MG63 (cell line): ENCODE measurements at regions not wholly inside any gene's neighbourhood (a gene's known extent, or its start where the extent isn't known, plus 50 kb on each side); places are given as distances from the start of the nearest gene placed in this dataset.

ENCODE experiments used
- DNase-seq: peaks from one replicate; pipeline ENCODE4 v3.0.0-alpha.2; 2020
- H3K27me3 ChIP-seq: fragments of 250-450 bp; sonication (Bioruptor Pico); 2 replicates; pipeline ENCODE4 v1.5.1; 2020; ENCODE audit warnings: mild to moderate bottlenecking, moderate library complexity
- H3K36me3 ChIP-seq: fragments of 250-450 bp; sonication (Bioruptor Pico); 2 replicates; pipeline ENCODE4 v1.5.1; 2020; ENCODE audit warnings: mild to moderate bottlenecking, moderate library complexity
- H3K4me3 ChIP-seq: fragments of 250-450 bp; sonication (Bioruptor Pico); 2 replicates; pipeline ENCODE4 v1.5.1; 2020; ENCODE audit warnings: mild to moderate bottlenecking, moderate library complexity
- H3K9me3 ChIP-seq: fragments of 250-450 bp; sonication (Bioruptor Pico); 2 replicates; pipeline ENCODE4 v1.5.1; 2020; ENCODE audit warnings: mild to moderate bottlenecking, moderate library complexity

DNA sequence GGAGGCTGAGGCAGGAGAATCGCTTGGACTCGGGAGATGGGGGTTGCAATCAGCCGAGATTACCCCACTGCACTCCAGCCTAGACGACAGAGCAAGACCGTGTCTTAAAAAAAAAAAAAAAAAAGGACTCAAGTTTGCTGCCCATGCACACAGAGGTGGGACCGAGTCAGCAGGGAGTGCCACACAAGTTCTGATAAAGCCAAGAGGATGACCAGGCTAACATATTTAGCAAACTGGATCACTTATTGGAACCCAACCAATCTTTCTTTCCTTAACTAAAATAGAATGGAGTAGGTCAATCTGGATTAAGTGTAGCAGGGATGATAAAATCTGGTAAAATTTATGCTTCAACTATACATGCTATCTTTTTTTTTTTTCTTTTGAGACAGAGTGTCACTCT is 190.4 kb upstream of the FOXN3 start:
- Histone ChIP-seq H3K27me3 (no peaks in the 10 kb centered on the region), H3K4me3 (no peak overlapping the region), H3K36me3 (no peaks in the 10 kb centered on the region), H3K9me3 (no peaks in the 10 kb centered on the region)
- peak; percentile 19 for DNase-seq

DNA sequence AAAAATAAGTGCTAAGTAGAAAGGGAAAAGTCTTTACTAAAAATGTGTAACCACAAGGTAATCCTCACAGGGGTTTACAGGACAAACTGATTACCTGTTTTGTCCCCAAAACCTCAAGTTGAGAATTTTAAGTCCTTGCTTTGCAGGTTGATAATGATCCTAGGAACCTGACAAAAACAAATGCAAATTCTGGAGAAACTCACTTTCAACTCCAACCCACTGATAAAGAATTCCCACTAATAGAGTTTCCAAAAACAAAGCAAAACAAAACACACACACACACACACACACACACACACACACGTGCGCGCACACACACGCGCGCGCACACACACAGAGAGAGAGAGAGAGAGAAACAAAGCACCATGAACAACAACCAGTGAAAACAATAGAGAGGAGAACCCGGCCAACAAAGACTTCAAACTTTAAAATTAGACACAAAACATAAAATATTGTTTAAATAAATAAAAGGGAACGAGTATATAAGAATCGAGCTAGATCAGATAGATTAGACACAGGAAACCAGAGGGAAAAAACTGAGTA is 187.0 kb upstream of the FOXN3 start:
- Histone ChIP-seq H3K27me3 (no peaks in the 10 kb centered on the region), H3K4me3 (no peak overlapping the region), H3K9me3 (no peaks in the 10 kb centered on the region), H3K36me3 (no peaks in the 10 kb centered on the region)
- DNase-seq = no peak

DNA sequence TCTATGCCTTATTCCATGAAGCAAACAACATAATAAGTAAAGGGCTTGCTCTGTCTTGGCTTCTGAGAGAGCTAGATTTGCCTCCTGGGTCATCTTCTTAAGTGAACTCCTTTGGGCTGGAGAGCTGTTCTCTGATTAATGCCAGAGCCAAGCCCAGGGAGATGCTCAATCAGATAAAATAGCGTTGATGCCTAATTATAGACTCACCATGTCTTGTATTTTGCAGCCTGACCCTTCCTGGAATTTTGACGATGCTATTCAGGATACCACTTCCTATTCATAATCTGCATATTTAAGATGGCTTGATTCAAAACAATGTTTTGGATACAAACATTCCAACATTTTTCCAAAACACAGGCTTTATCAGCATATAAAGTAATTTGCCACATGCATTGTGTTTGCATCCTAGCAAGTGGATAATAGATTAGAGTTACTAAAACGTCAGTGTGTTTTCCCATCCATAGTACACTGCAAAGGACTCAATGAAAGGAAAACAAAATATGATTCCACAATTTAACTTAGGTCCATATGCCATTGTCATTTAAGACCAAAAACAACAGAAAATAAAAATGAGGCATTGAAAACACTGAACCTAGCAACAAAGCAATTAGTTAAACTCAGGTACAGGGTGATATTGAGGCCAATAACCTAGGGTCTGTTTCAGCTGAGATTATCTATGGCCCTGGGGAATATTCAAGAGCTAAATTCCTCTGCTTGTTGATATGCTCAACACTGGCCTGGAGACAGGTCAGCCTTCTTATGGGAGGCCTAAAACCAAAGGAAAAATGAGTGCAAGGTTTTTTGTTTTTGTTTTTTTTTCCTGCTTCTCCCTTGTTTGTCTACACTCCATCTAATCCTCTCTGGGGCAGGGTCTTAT is 184.2 kb upstream of the FOXN3 start:
- H3K9me3 ChIP-seq = peaks cover 3% of the 10 kb centered on the region
- DNase-seq = no peak
- H3K4me3 ChIP-seq = no peak overlapping the region

GRCh38 chr14:89600029-89600428 is 183.0 kb upstream of the FOXN3 start:
- no peak for DNase-seq
- Histone ChIP-seq H3K36me3 (no peaks in the 10 kb centered on the region), H3K27me3 (no peaks in the 10 kb centered on the region), H3K9me3 (peaks cover 3% of the 10 kb centered on the region), H3K4me3 (no peak overlapping the region)

More for the DNA sequence above, 184.2 kb upstream of the FOXN3 start:
- H3K36me3 ChIP-seq = no peaks in the 10 kb centered on the region
- no peaks in the 10 kb centered on the region for H3K27me3 ChIP-seq

DNA sequence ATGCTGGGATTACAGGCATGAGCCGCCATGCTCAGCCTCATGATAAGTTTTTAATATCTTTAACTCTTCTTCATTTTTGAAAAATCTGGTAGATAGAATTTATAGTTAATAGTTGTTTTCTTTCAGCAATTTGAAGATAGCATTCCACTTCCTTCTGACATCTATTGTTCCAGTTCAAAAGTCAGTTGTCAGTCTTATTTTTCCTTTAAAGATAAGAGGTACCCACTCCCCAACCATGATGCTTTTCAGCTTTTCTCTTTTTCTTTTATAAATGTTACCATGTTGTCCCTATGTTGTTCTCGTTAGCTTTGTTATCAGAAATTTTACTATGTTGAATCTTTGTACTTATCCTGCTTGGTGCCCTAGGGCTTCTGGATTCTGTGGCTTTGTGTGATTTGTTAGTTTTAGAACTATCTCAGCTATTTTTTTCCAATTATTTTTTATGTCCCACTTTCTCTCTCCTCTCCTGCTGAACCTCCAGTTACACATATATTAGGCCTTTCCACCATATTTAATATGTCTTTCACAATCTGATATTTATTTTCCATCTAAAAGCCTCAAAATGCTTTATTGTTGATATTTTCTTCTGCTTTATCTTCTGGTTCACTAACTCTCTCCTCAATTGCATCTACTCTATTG is 181.6 kb upstream of the FOXN3 start:
- no peak for DNase-seq
- Histone ChIP-seq H3K9me3 (peaks cover 3% of the 10 kb centered on the region), H3K36me3 (no peaks in the 10 kb centered on the region), H3K27me3 (no peaks in the 10 kb centered on the region), H3K4me3 (no peak overlapping the region)

- Histone ChIP-seq H3K36me3 (no peaks in the 10 kb centered on the region), H3K4me3 (no peak overlapping the region), H3K27me3 (no peaks in the 10 kb centered on the region), H3K9me3 (peaks cover 3% of the 10 kb centered on the region)
- no peak for DNase-seq
Measured at GRCh38 chr14:89592961-89593360, 175.9 kb upstream of the FOXN3 start.

- no peaks in the 10 kb centered on the region for H3K27me3 ChIP-seq
- H3K4me3 ChIP-seq = no peak overlapping the region
- no peaks in the 10 kb centered on the region for H3K36me3 ChIP-seq
- H3K9me3 ChIP-seq = no peaks in the 10 kb centered on the region
- DNase-seq = no peak
Measured at GRCh38 chr14:89589400-89590118, 172.5 kb upstream of the FOXN3 start.

GRCh38 chr14:89588840-89589296 is 171.8 kb upstream of the FOXN3 start:
- Histone ChIP-seq H3K27me3 (no peaks in the 10 kb centered on the region), H3K4me3 (no peak overlapping the region), H3K36me3 (no peaks in the 10 kb centered on the region), H3K9me3 (no peaks in the 10 kb centered on the region)
- no peak for DNase-seq

DNA sequence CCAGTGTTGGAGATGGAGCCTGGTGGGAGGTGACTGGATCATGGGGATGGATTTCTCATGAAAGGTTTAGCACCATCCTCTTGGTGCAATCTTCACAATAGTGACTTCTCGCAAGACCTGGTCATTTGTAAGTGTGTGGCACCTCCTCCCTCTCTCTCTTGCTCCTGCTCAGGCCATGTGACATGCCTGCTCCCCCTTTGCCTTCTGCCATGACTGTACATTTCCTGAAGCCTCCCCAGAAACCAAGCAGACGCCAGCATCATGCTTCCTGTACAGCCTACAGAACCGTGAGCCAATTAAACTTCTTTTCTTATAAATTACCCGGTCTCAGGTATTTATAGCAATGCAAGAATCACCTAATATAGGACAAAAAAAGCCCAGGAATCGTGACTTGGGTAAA is 171.0 kb upstream of the FOXN3 start:
- Histone ChIP-seq H3K27me3 (no peaks in the 10 kb centered on the region), H3K36me3 (no peaks in the 10 kb centered on the region), H3K9me3 (no peaks in the 10 kb centered on the region), H3K4me3 (no peak overlapping the region)
- DNase-seq = no peak

DNA sequence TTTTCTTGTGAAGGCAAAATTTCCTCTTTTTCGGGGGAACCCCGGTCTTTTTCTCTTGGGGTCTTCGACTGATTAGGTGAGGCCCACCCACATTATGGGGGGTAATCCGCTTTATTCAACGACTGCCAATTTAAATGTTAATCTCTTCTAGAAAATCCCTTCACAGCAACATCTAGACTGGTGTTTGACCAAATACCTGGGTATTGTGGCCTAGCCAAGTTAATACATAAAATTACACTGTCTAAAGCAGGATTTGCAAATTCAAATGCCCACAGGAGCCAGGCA is 170.0 kb upstream of the FOXN3 start:
- H3K27me3 ChIP-seq = no peaks in the 10 kb centered on the region
- H3K36me3 ChIP-seq = no peaks in the 10 kb centered on the region
- no peak for DNase-seq
- H3K4me3 ChIP-seq = no peak overlapping the region
- H3K9me3 ChIP-seq = no peaks in the 10 kb centered on the region

- Histone ChIP-seq H3K4me3 (no peak overlapping the region), H3K27me3 (no peaks in the 10 kb centered on the region), H3K9me3 (no peaks in the 10 kb centered on the region), H3K36me3 (no peaks in the 10 kb centered on the region)
- no peak for DNase-seq
Measured at GRCh38 chr14:89586258-89587135, 169.5 kb upstream of the FOXN3 start.

GRCh38 chr14:89578156-89578555 is 161.1 kb upstream of the FOXN3 start:
- Histone ChIP-seq H3K36me3 (no peaks in the 10 kb centered on the region), H3K27me3 (no peaks in the 10 kb centered on the region), H3K9me3 (no peaks in the 10 kb centered on the region), H3K4me3 (no peak overlapping the region)
- no peak for DNase-seq

DNA sequence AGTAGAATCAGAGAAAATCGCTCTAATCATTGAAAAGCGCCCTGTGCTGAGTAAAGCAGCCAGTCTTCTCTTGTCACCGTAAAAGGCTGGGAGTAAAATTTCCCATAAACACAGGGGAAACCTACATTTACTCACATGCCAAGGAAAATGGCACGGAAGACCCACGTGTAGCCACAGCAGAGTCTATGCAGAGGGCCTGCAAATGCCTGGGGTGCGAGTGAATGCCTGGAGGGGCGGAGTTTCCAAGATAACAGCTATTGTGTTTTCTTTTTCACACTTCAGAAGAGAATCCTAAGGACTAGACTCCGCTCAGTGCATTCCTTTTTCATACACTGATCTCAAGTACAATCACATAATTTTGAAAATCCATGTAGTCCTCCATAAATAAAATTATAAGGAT is 159.9 kb upstream of the FOXN3 start:
- no peaks in the 10 kb centered on the region for H3K36me3 ChIP-seq
- no peaks in the 10 kb centered on the region for H3K9me3 ChIP-seq
- H3K4me3 ChIP-seq = no peak overlapping the region
- H3K27me3 ChIP-seq = no peaks in the 10 kb centered on the region
- no peak for DNase-seq

- no peak overlapping the region for H3K4me3 ChIP-seq
- no peaks in the 10 kb centered on the region for H3K36me3 ChIP-seq
Measured at GRCh38 chr14:89576145-89576927, 159.3 kb upstream of the FOXN3 start.

DNA sequence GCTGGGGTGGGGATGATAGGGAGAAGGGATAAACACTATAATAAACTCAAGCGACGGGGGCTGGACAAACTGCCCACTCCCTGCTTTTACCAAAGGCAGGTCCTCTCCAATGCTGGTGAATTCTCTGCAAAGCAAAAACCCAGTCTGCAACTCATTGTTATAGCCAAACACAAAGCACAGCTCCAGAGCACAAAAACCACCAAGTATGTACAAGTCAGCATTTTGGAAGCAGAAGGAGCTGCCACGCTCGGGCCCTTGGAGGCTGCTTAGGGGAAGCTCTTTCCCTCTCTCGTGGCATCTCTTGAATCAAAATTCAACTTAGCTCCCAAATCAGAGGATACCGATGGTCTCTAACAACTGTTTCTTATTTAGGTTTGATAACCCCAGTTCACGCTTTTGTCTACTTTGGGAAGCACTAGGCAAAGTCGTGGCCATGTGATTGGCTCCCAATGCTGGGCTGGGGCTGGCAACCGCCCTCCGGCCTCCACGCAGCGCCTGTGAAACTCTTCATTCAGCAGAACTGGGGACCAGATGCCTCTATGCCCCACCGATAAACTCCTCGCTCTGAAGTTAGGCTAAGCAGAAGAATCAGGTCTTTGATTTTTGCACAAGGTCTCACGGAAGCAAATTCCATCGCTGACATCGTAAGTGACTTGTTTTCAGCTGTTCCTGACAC is 158.5 kb upstream of the FOXN3 start:
- Histone ChIP-seq H3K36me3 (no peaks in the 10 kb centered on the region), H3K9me3 (no peaks in the 10 kb centered on the region), H3K4me3 (no peak overlapping the region), H3K27me3 (no peaks in the 10 kb centered on the region)
- DNase-seq = no peak

More at GRCh38 chr14:89576145-89576927, 159.3 kb upstream of the FOXN3 start:
- Histone ChIP-seq H3K9me3 (no peaks in the 10 kb centered on the region), H3K27me3 (no peaks in the 10 kb centered on the region)
- DNase-seq = no peak
